ENCODE measurements at regions not wholly inside any gene's neighbourhood (a gene's known extent, or its start where the extent isn't known, plus 50 kb on each side); places are given as distances from the start of the nearest gene placed in this dataset.

GRCh38 chr15:24607636-24608035, 67.9 kb upstream of the NPAP1 start:
- TF ChIP-seq ZFX (IDR thresholded peaks at IDR 0.05), result no peak
- TF ChIP-seq, protein P1, sequence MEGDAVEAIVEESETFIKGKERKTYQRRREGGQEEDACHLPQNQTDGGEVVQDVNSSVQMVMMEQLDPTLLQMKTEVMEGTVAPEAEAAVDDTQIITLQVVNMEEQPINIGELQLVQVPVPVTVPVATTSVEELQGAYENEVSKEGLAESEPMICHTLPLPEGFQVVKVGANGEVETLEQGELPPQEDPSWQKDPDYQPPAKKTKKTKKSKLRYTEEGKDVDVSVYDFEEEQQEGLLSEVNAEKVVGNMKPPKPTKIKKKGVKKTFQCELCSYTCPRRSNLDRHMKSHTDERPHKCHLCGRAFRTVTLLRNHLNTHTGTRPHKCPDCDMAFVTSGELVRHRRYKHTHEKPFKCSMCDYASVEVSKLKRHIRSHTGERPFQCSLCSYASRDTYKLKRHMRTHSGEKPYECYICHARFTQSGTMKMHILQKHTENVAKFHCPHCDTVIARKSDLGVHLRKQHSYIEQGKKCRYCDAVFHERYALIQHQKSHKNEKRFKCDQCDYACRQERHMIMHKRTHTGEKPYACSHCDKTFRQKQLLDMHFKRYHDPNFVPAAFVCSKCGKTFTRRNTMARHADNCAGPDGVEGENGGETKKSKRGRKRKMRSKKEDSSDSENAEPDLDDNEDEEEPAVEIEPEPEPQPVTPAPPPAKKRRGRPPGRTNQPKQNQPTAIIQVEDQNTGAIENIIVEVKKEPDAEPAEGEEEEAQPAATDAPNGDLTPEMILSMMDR (conservative IDR thresholded peaks at IDR 0.05), result no peak
- H3K27ac ChIP-seq, result no peak overlapping the region

- TF ChIP-seq, protein P1 (conservative IDR thresholded peaks at IDR 0.05), result no peak
- TF ChIP-seq ZFX (IDR thresholded peaks at IDR 0.05), result no peak
- H3K27ac ChIP-seq, result no peak overlapping the region
Measured at GRCh38 chr15:24617646-24618045, 57.9 kb upstream of the NPAP1 start.

GRCh38 chr15:24621630-24622215, 53.9 kb upstream of the NPAP1 start:
- no peak overlapping the region for H3K27ac ChIP-seq
- TF ChIP-seq, protein P1 (conservative IDR thresholded peaks at IDR 0.05), result no peak
- no peak for TF ChIP-seq ZFX (IDR thresholded peaks at IDR 0.05)
